Testis (tissue), 2 donors: ENCODE measurements at regions not wholly inside any gene's neighbourhood (a gene's known extent, or its start where the extent isn't known, plus 50 kb on each side); places are given as distances from the start of the nearest gene placed in this dataset.
A peak's percentile ranks its signal among the peaks of the same experiment; 100 is the strongest.

ENCODE experiments used
- DNase-seq: peaks from one replicate; pipeline ENCODE4 v3.0.0-alpha.2; 2019
- H3K27ac ChIP-seq, 2 donors: fragments of 200-600 bp; sonication (generic); one replicate each; pipeline ENCODE4 v1.5.1; 2019
- H3K27me3 ChIP-seq: fragments of 200-600 bp; sonication (generic); one replicate; pipeline ENCODE4 v1.5.1; 2019
- H3K36me3 ChIP-seq: fragments of 200-600 bp; sonication (generic); one replicate; pipeline ENCODE4 v1.5.1; 2017; ENCODE audit warnings: low read depth; ENCODE audit errors: missing control alignments
- H3K4me1 ChIP-seq: fragments of 200-600 bp; sonication (generic); one replicate; pipeline ENCODE4 v1.5.1; 2019
- H3K4me3 ChIP-seq, 2 donors: fragments of 200-600 bp; sonication (generic); one replicate each; pipeline ENCODE4 v1.5.1; 2017 to 2019
- H3K9me3 ChIP-seq: fragments of 200-600 bp; sonication (generic); one replicate; pipeline ENCODE4 v1.5.1; 2017
- CTCF ChIP-seq, 3 experiments: fragments of 450-650 bp in 2 of 3; fragments of 200-600 bp in 1 of 3; sonication (generic) in 1 of 3; IDR thresholded peaks; one replicate each; pipeline ENCODE4 v1.5.1; 2016 to 2019; ENCODE audit warnings: antibody characterized with exemption in 3 of 3, mild to moderate bottlenecking in 2 of 3, moderate library complexity in 1 of 3
- POLR2A ChIP-seq: fragments of 450-650 bp; IDR thresholded peaks from one replicate; pipeline ENCODE4 v1.6.1; 2017; ENCODE audit warnings: antibody characterized with exemption, mild to moderate bottlenecking, moderate library complexity
- WGBS, 2 donors: methylation state at CpG; one replicate each; pipeline ENCODE4 v1.1.5; 2018; 5-methylcytosine and 5-hydroxymethylcytosine counted together
- intact Hi-C: fragments of 100-400 bp; cut with DNase I; formaldehyde crosslinking; loops from one replicate; pipeline ENCODE4 v1.15.1; 2023; ENCODE audit warnings: low total_unique reads

- TF ChIP-seq POLR2A: no peak
- no peak for TF ChIP-seq CTCF (IDR thresholded peaks at IDR 0.05)
- Histone ChIP-seq H3K27me3 (no peaks in the 10 kb centered on the region), H3K9me3 (no peaks in the 10 kb centered on the region), H3K4me1 (peaks cover 5% of the 10 kb centered on the region), H3K27ac (no peak overlapping the region), H3K36me3 (no peaks in the 10 kb centered on the region), H3K4me3 (peak overlapping the region; percentile 36 to 47)
- intact Hi-C loops: no loop called here
- DNase-seq: peak; percentile 21
- WGBS, 2 donors: 1% methylated on average over 26 to 54 of the region's 54 CpGs
Measured at GRCh38 chr11:70661761-70662501, 263.6 kb downstream of the CTTN start.

GRCh38 chr11:70662691-70663098, 264.4 kb downstream of the CTTN start:
- DNase-seq: peak; percentile 17
- intact Hi-C loops: no loop called here
- Histone ChIP-seq H3K9me3 (no peaks in the 10 kb centered on the region), H3K4me1 (peaks cover 5% of the 10 kb centered on the region), H3K36me3 (no peaks in the 10 kb centered on the region), H3K27ac (no peak overlapping the region), H3K4me3 (peak overlapping the region in 1 of 2 donors; percentile 47), H3K27me3 (no peaks in the 10 kb centered on the region)
- WGBS, 2 donors: 19 to 33% methylated on average over 9 to 15 of the region's 15 CpGs
- no peak for TF ChIP-seq POLR2A
- no peak for TF ChIP-seq CTCF (IDR thresholded peaks at IDR 0.05)

GRCh38 chr11:70663815-70664214, 265.5 kb downstream of the CTTN start:
- Histone ChIP-seq H3K9me3 (no peaks in the 10 kb centered on the region), H3K4me3 (no peak overlapping the region), H3K27ac (no peak overlapping the region), H3K4me1 (peaks cover 5% of the 10 kb centered on the region), H3K27me3 (no peaks in the 10 kb centered on the region), H3K36me3 (no peaks in the 10 kb centered on the region)
- intact Hi-C loops: no loop called here
- DNase-seq: no peak
- TF ChIP-seq POLR2A (no peak), CTCF (IDR thresholded peaks at IDR 0.05) (no peak)
- 77 to 90% methylated on average over 3 to 5 of the region's 5 CpGs for WGBS, 2 donors

DNA sequence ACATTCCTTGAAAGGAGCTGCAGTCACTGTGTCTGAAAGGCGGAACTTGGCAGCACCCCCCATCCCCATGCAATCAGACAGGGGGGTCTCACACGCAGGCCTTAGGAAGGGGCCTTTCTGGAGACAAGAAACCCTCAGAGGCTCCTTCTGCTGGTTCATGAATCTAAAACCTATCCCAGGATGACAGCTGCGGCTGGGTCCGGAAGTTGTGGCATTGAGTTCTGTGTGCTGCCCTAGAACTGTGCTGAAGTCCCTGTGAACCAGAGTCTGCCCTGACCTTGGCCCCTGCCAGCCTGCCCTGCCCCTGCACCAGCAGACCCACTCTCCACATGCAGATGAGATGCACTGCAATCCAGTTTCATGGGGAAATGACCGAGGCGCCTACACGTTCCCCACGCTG, 268.0 kb downstream of the CTTN start:
- Histone ChIP-seq H3K36me3 (no peaks in the 10 kb centered on the region), H3K27ac (no peak overlapping the region), H3K4me1 (peaks cover 5% of the 10 kb centered on the region), H3K9me3 (no peaks in the 10 kb centered on the region), H3K27me3 (no peaks in the 10 kb centered on the region), H3K4me3 (no peak overlapping the region)
- 90% methylated on average over 4 to 8 of the region's 8 CpGs for WGBS, 2 donors
- intact Hi-C loops: no loop called here
- TF ChIP-seq POLR2A (no peak), CTCF (IDR thresholded peaks at IDR 0.05) (no peak)
- DNase-seq: no peak

DNA sequence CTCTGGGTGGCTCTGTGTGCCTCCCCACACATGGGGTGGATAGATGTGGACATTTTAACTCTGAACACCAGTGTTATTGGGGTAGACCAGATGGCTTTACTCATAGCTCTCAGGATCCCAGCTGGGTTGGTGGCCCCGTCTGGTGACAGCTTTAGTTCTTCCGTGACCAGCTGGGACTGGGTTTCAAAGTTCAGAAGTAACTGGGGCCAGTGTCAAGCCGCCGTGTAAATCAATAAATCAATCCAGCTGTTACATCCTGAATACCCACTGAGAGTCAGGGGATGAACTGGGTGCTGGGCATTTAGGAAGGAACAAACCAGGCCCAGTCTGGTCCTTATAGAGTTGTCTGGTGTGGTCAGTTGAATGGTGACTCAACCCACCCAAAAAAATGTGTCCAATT, 269.4 kb downstream of the CTTN start:
- 65 to 86% methylated on average over 4 of the region's 4 CpGs for WGBS, 2 donors

More for the DNA sequence above, 269.4 kb downstream of the CTTN start:
- no peaks in the 10 kb centered on the region for H3K9me3 ChIP-seq
- no peaks in the 10 kb centered on the region for H3K27me3 ChIP-seq
- TF ChIP-seq POLR2A: no peak
- no peak for TF ChIP-seq CTCF (IDR thresholded peaks at IDR 0.05)
- no peak overlapping the region for H3K27ac ChIP-seq
- intact Hi-C loops: no loop called here
- no peak overlapping the region for H3K4me3 ChIP-seq
- no peaks in the 10 kb centered on the region for H3K36me3 ChIP-seq
- no peaks in the 10 kb centered on the region for H3K4me1 ChIP-seq
- DNase-seq: no peak
